HG03469 (cell line): ENCODE measurements at regions not wholly inside any gene's neighbourhood (a gene's known extent, or its start where the extent isn't known, plus 50 kb on each side); places are given as distances from the start of the nearest gene placed in this dataset.

Experiments used
- ATAC-seq: cut with Tn5 transposase; IDR thresholded peaks from one replicate; pipeline ENCODE4 v1.9.1; 2021; ENCODE audit warnings: mild to moderate bottlenecking, moderate library complexity, moderate number of reproducible peaks; ENCODE audit not compliant: unreplicated experiment

- no peak for ATAC-seq
Measured at GRCh38 chr4:4606321-4606720, 64.5 kb upstream of the STX18 start.

- no peak for ATAC-seq
Measured at GRCh38 chr4:4605849-4606248, 64.0 kb upstream of the STX18 start.

- ATAC-seq, result no peak
Measured at GRCh38 chr4:4603592-4603991, 61.7 kb upstream of the STX18 start.

GRCh38 chr4:4603067-4603466, 61.2 kb upstream of the STX18 start:
- ATAC-seq, result no peak

GRCh38 chr4:4602468-4602867, 60.6 kb upstream of the STX18 start:
- no peak for ATAC-seq

GRCh38 chr4:4601803-4602369, 60.0 kb upstream of the STX18 start:
- ATAC-seq, result no peak

GRCh38 chr4:4599481-4600275, 57.8 kb upstream of the STX18 start:
- no peak for ATAC-seq

- ATAC-seq, result no peak
Measured at GRCh38 chr4:4598851-4599411, 57.1 kb upstream of the STX18 start.

GRCh38 chr4:4596720-4597119, 54.9 kb upstream of the STX18 start:
- no peak for ATAC-seq

GRCh38 chr4:4595252-4595651, 53.4 kb upstream of the STX18 start:
- ATAC-seq, result no peak

GRCh38 chr4:4594285-4594920, 52.6 kb upstream of the STX18 start:
- no peak for ATAC-seq

- no peak for ATAC-seq
Measured at GRCh38 chr4:4593596-4594284, 51.9 kb upstream of the STX18 start.

GRCh38 chr4:4592414-4592813, 50.6 kb upstream of the STX18 start:
- ATAC-seq, result no peak
